SK-N-SH treated with all-trans-retinoic acid at 6 μM for 48 hours (cell line): ENCODE measurements at regions not wholly inside any gene's neighbourhood (a gene's known extent, or its start where the extent isn't known, plus 50 kb on each side); places are given as distances from the start of the nearest gene placed in this dataset.
A peak's percentile ranks its signal among the peaks of the same experiment; 100 is the strongest.

ENCODE experiments used
- ATAC-seq: fragments of 200-7000 bp; cut with Tn5 transposase; 3 replicates; pipeline ENCODE4 v1.9.1; 2020; ENCODE audit warnings: mild to moderate bottlenecking, moderate library complexity
- ARNTL ChIP-seq: fragments of 450-650 bp; formaldehyde crosslinking; IDR thresholded peaks from 2 replicates; pipeline ENCODE4 v1.5.0; 2020; ENCODE audit warnings: low read depth, mild to moderate bottlenecking, moderate library complexity, borderline replicate concordance
- BACH2 ChIP-seq: fragments of 250-450 bp; sonication (Bioruptor Pico); IDR thresholded peaks from 2 replicates; pipeline ENCODE4 v1.9.0; 2021; ENCODE audit warnings: mild to moderate bottlenecking, borderline replicate concordance
- CREB5 ChIP-seq: fragments of 250-450 bp; sonication (Bioruptor Pico); IDR thresholded peaks from 2 replicates; pipeline ENCODE4 v1.5.1; 2020; ENCODE audit warnings: low read depth, mild to moderate bottlenecking, moderate library complexity
- CSDC2 ChIP-seq: fragments of 250-450 bp; sonication (Bioruptor Pico); IDR thresholded peaks from 2 replicates; pipeline ENCODE4 v1.5.0; 2020; ENCODE audit warnings: mild to moderate bottlenecking, moderate library complexity
- CSRNP3 ChIP-seq: fragments of 250-450 bp; sonication (Bioruptor Pico); IDR thresholded peaks from 2 replicates; pipeline ENCODE4 v1.5.1; 2021; ENCODE audit warnings: mild to moderate bottlenecking, moderate library complexity
- ESRRG ChIP-seq: fragments of 250-450 bp; sonication (Bioruptor Pico); IDR thresholded peaks from 2 replicates; pipeline ENCODE4 v1.6.1; 2021; ENCODE audit warnings: mild to moderate bottlenecking
- ISL1 ChIP-seq: fragments of 250-450 bp; sonication (Bioruptor Pico); IDR thresholded peaks from 2 replicates; pipeline ENCODE4 v2.1.2; 2022; ENCODE audit warnings: mild to moderate bottlenecking, moderate library complexity
- OSR1 ChIP-seq: fragments of 250-450 bp; sonication (Bioruptor Pico); IDR thresholded peaks from 2 replicates; pipeline ENCODE4 v1.8.0; 2022; ENCODE audit warnings: moderate library complexity, mild to moderate bottlenecking, inconsistent platforms
- PATZ1 ChIP-seq: fragments of 250-450 bp; sonication (Bioruptor Pico); IDR thresholded peaks from 2 replicates; pipeline ENCODE4 v1.8.0; 2020; ENCODE audit warnings: mild to moderate bottlenecking, moderate library complexity, borderline replicate concordance
- POU6F1 ChIP-seq: fragments of 250-450 bp; sonication (Bioruptor Pico); IDR thresholded peaks from 2 replicates; pipeline ENCODE4 v1.8.0; 2021; ENCODE audit warnings: low read depth, mild to moderate bottlenecking, moderate library complexity, borderline replicate concordance
- PPARA ChIP-seq: fragments of 250-450 bp; sonication (Bioruptor Pico); IDR thresholded peaks from 2 replicates; pipeline ENCODE4 v1.5.0; 2020; ENCODE audit warnings: mild to moderate bottlenecking, borderline replicate concordance
- SNAI2 ChIP-seq: fragments of 250-450 bp; sonication (Bioruptor Pico); IDR thresholded peaks from 2 replicates; pipeline ENCODE4 v1.5.0; 2020; ENCODE audit warnings: mild to moderate bottlenecking, moderate library complexity
- TCF4 ChIP-seq: fragments of 250-450 bp; sonication (Bioruptor Pico); IDR thresholded peaks from 2 replicates; pipeline ENCODE4 v1.8.0; 2021; ENCODE audit warnings: mild to moderate bottlenecking, moderate library complexity, borderline replicate concordance
- TOX ChIP-seq: fragments of 250-450 bp; sonication (Bioruptor Pico); IDR thresholded peaks from 2 replicates; pipeline ENCODE4 v1.8.0; 2021; ENCODE audit warnings: mild to moderate bottlenecking, moderate library complexity, borderline replicate concordance
- TSHZ2 ChIP-seq: fragments of 250-450 bp; sonication (Bioruptor Pico); IDR thresholded peaks from 2 replicates; pipeline ENCODE4 v1.5.0; 2020; ENCODE audit warnings: mild to moderate bottlenecking, moderate library complexity
- ZC3H10 ChIP-seq: fragments of 250-450 bp; sonication (Bioruptor Pico); IDR thresholded peaks from 2 replicates; pipeline ENCODE4 v1.5.1; 2021; ENCODE audit warnings: mild to moderate bottlenecking, moderate library complexity
- ZFP30 ChIP-seq: fragments of 450-650 bp; formaldehyde crosslinking; IDR thresholded peaks from 2 replicates; pipeline ENCODE4 v1.5.0; 2022; ENCODE audit warnings: mild to moderate bottlenecking, moderate library complexity
- ZNF565 ChIP-seq: fragments of 450-650 bp; formaldehyde crosslinking; conservative IDR thresholded peaks from 2 replicates; pipeline ENCODE4 v1.5.0; 2020; ENCODE audit warnings: low read depth, mild to moderate bottlenecking, moderate library complexity
- ZNF70 ChIP-seq: fragments of 450-650 bp; formaldehyde crosslinking; IDR thresholded peaks from 2 replicates; pipeline ENCODE4 v1.5.0; 2020; ENCODE audit warnings: mild to moderate bottlenecking, moderate library complexity
- ZNF8 ChIP-seq: fragments of 450-650 bp; formaldehyde crosslinking; IDR thresholded peaks from 2 replicates; pipeline ENCODE4 v1.5.0; 2020; ENCODE audit warnings: mild to moderate bottlenecking, moderate library complexity

- peak; percentile 43; the same call in 2 of the 3 replicates for ATAC-seq
- TF ChIP-seq ARNTL (CRISPR knock-in tag) (no peak), ZFP30 (CRISPR knock-in tag) (no peak), TCF4 (CRISPR knock-in tag) (no peak), ZNF70 (CRISPR knock-in tag) (no peak), CREB5 (CRISPR knock-in tag) (no peak)
Observed at GRCh38 chr14:28515571-28515970, 251.0 kb upstream of the FOXG1 start.

GRCh38 chr14:28536889-28537288 is 229.7 kb upstream of the FOXG1 start:
- TF ChIP-seq PATZ1 (no peak), TSHZ2 (CRISPR knock-in tag) (no peak), POU6F1 (CRISPR knock-in tag) (no peak), ZFP30 (CRISPR knock-in tag) (no peak), TOX (no peak), ZNF70 (CRISPR knock-in tag) (no peak), SNAI2 (no peak), CSDC2 (no peak), ZNF565 (CRISPR knock-in tag) (no peak), ZNF8 (CRISPR knock-in tag) (no peak), ISL1 (CRISPR knock-in tag) (no peak), OSR1 (CRISPR knock-in tag) (no peak)
- no peak for ATAC-seq

GRCh38 chr14:28542040-28542439 is 224.5 kb upstream of the FOXG1 start:
- TF ChIP-seq ZNF70 (CRISPR knock-in tag) (no peak), ISL1 (CRISPR knock-in tag) (no peak), ZNF8 (CRISPR knock-in tag) (no peak), TOX (no peak), PPARA (no peak), CSRNP3 (CRISPR knock-in tag) (no peak), ESRRG (no peak), SNAI2 (no peak), BACH2 (CRISPR knock-in tag) (no peak), OSR1 (CRISPR knock-in tag) (no peak), CSDC2 (no peak), CREB5 (CRISPR knock-in tag) (no peak), ZC3H10 (no peak), TSHZ2 (CRISPR knock-in tag) (no peak)
- ATAC-seq: no peak
